ENCODE measurements at regions not wholly inside any gene's neighbourhood (a gene's known extent, or its start where the extent isn't known, plus 50 kb on each side); places are given as distances from the start of the nearest gene placed in this dataset.

DNA sequence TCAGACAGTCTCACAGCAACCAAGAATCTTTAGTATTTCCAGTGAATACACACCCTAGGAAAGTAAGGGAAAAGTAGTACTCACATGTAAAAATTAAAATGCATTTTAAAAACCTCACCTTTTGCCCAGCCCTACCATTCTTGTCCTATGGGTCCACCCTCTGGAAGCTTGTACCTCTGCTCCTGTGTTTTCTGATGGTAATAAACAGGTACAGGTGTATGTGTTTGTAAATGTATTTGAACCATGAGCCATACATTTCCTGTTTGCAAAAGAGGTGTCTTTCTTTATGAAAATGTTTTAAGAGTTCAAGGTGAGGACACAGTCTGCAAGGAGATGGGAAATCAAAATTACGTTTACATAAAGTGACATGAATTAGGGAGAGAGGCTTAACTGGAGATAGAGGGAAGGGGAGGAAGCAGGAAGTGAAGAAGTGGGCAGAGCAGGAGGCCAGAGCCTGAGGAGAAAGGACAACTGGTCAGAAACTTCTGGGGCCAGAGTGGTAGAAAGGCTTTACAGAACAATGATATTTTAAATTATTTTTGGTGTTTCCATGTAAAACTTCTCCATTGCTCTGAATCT lies 52.0 kb upstream of the IVNS1ABP start:
- DNase-seq: no peak

DNA sequence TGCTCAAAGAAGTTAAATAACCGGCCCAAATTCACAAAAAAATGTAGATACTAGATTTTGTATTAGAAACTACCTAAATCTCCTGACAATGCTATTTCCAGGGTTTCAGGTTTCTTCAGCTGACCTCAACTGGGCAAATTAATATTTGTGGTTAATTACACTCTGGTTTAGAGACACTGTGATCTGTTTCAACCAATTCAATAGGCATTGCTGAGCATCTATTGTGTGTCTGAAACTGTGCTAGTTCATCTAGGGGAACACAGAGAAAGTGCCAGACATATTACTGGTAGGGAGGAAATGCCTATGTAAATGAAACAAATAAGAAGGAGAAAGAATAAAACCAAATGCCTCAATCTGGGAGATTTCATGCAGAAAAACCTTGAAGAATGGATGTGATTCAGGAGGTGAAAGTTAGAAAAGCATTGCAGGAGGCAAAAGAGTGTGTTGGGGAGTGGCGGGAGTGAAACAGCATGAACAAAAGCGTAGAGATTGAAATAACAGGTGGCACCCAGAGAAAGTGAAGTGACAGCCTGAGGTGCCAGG lies 51.3 kb upstream of the IVNS1ABP start:
- no peak for DNase-seq

DNA sequence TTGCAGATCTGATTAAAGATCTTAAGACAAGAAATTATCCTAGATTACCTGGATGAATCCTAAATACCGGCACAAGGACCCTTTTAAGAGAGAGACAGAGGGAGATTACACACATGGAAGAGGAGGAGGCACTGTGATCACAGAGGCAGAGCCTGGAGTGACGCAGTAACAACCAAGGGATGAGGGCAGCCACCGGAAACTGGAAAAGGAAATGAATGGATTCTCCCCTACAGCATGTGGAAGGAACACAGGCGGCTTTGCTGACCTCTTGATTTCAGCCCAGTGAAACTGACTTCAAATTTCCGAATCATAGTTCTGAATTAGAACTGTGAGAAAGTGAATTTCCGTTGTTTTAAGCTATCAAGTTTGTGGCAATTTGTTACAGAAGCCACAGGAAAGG lies 50.2 kb upstream of the IVNS1ABP start:
- no peak for DNase-seq
